Adrenal gland (tissue), 9 donors: ENCODE measurements at regions not wholly inside any gene's neighbourhood (a gene's known extent, or its start where the extent isn't known, plus 50 kb on each side); places are given as distances from the start of the nearest gene placed in this dataset.

Source experiments
- DNase-seq, 7 donors: peaks; one replicate each; pipeline ENCODE4 v3.0.0-alpha.2; 2019 to 2020
- H3K27ac ChIP-seq, 5 donors: fragments of 200-600 bp; sonication (generic) in 4 of 5; 1 replicate in 3 of 5; 2 replicates in 2 of 5; pipeline versions ENCODE4 v1.5.1 to v1.8.0; 2016 to 2020; ENCODE audit warnings: mild to moderate bottlenecking in 1 of 5
- H3K27me3 ChIP-seq: fragments of 200-600 bp; 2 replicates; pipeline ENCODE4 v1.8.0; 2021
- H3K36me3 ChIP-seq, 2 donors: fragments of 200-600 bp; replicated peaks in 1 of 2; 1 replicate in 1 of 2; 2 replicates in 1 of 2; pipeline versions ENCODE4 v1.5.1 to v1.8.0; 2018 to 2022
- H3K4me1 ChIP-seq, 2 donors: fragments of 200-600 bp; replicated peaks in 1 of 2; 1 replicate in 1 of 2; 2 replicates in 1 of 2; pipeline versions ENCODE4 v1.5.1 to v1.8.0; 2018 to 2021
- H3K4me3 ChIP-seq, 4 donors: fragments of 200-600 bp; sonication (generic) in 3 of 4; one replicate each; pipeline ENCODE4 v1.5.1; 2016 to 2018
- H3K9me3 ChIP-seq, 3 donors: fragments of 200-600 bp; sonication (generic) in 1 of 3; replicated peaks in 1 of 3; 1 replicate in 2 of 3; 2 replicates in 1 of 3; pipeline versions ENCODE4 v1.5.1 to v1.8.0; 2016 to 2021
- CTCF ChIP-seq, 6 experiments: fragments of 450-650 bp in 4 of 6; fragments of 200-600 bp in 2 of 6; sonication (generic) in 1 of 6; IDR thresholded peaks; 1 replicate in 5 of 6; 2 replicates in 1 of 6; pipeline versions ENCODE4 v1.5.1 to v1.8.0; 2016 to 2021; ENCODE audit warnings: antibody characterized with exemption in 6 of 6, mild to moderate bottlenecking in 2 of 6, moderate library complexity in 1 of 6
- POLR2A ChIP-seq, 2 donors: fragments of 450-650 bp; IDR thresholded peaks; one replicate each; pipeline ENCODE4 v1.6.1; 2017; ENCODE audit warnings: antibody characterized with exemption in 2 of 2, mild to moderate bottlenecking in 2 of 2, moderate library complexity in 1 of 2
- WGBS, 4 donors: extraction: QIAGEN DNeasy Blood & Tissue Kit in 2 of 4; methylation state at CpG; one replicate each; pipeline versions ENCODE4 v1.1.5 to v1.1.7; 2013 to 2017; 5-methylcytosine and 5-hydroxymethylcytosine counted together
- intact Hi-C, 2 donors: fragments of 100-400 bp; cut with DNase I; formaldehyde crosslinking; loops; one replicate each; pipeline versions ENCODE4 v1.14.1 to v1.15.0; 2022 to 2023
- donor health status: healthy with polysubstance abuse.
- donor health status: Bipolar disorder and iron deficiency.
- donor health status: DM: yes; HTN: yes; CAD: no.
- donor health status: DM: no; HTN: no; CAD: no.
- donor health status: DM: no; HTN: no; CAD: no.

- TF ChIP-seq POLR2A (IDR thresholded peaks at IDR 0.05) (no peak), CTCF (IDR thresholded peaks at IDR 0.05) (no peak)
- WGBS, 4 donors, result 51 to 61% (median 58%) methylated on average over 4 of the region's 4 CpGs
- H3K36me3 ChIP-seq, result no peaks in the 10 kb centered on the region
- intact Hi-C loops, result no loop called here
- H3K4me1 ChIP-seq, result no peaks in the 10 kb centered on the region
- H3K9me3 ChIP-seq, result peaks cover 0 to 5% (median 0%) of the 10 kb centered on the region in 3 donors
- no peaks in the 10 kb centered on the region for H3K27me3 ChIP-seq
- DNase-seq, result no peak
- H3K4me3 ChIP-seq, result no peak overlapping the region
- H3K27ac ChIP-seq, result no peak overlapping the region
These were observed 57.4 kb upstream of the TMPRSS15 start for GRCh38 chr21:18460979-18461378.

DNA sequence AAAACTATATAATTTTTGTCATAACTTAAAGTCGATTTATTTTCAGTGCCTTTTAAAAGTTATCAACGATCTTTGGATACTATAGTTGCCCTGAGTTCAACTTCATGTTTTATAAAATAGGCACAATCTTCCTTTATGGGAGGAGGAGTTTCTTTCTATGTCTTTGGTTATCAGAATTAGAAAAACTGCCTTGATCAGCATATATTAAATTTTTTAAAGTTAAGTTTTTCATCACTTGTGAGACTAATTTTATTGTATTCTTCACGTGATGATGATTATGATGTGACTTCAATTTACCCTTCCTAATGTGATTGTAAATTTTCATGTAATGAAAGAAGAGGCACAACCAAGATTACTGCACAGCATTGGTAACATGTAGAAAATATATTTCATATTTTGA lies 58.2 kb upstream of the TMPRSS15 start:
- H3K27me3 ChIP-seq, result no peaks in the 10 kb centered on the region
- WGBS, 4 donors, result 73 to 79% (median 79%) methylated on average over 3 of the region's 3 CpGs
- no peaks in the 10 kb centered on the region for H3K9me3 ChIP-seq
- H3K4me3 ChIP-seq, result no peak overlapping the region
- TF ChIP-seq CTCF (IDR thresholded peaks at IDR 0.05) (no peak), POLR2A (IDR thresholded peaks at IDR 0.05) (no peak)
- DNase-seq, result no peak
- no peak overlapping the region for H3K27ac ChIP-seq
- intact Hi-C loops, result no loop called here
- no peaks in the 10 kb centered on the region for H3K36me3 ChIP-seq
- H3K4me1 ChIP-seq, result no peaks in the 10 kb centered on the region

DNA sequence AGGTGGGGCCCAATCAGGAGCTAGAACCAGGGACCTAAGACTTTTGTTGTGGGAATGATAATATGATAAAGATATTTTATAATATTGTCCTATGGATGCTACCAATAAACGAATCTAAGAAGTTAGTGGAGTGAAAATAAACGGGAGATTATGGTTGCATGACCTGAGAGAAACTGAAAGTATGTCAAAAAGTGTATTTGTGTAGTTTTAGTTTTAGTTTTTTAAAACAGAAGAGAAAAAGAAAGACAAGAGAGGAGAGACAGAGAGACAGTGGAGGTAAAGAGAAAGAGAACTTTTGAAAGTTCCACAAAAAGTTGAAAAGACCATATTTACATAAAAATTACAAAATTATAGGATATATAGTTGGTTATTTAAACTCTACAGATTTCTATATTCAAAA lies 64.1 kb upstream of the TMPRSS15 start:
- TF ChIP-seq CTCF (IDR thresholded peaks at IDR 0.05) (no peak), POLR2A (IDR thresholded peaks at IDR 0.05) (no peak)
- Histone ChIP-seq H3K4me3 (no peak overlapping the region), H3K27ac (no peak overlapping the region), H3K36me3 (no peaks in the 10 kb centered on the region), H3K4me1 (no peaks in the 10 kb centered on the region), H3K27me3 (no peaks in the 10 kb centered on the region), H3K9me3 (no peaks in the 10 kb centered on the region)
- DNase-seq, result no peak
- intact Hi-C loops, result no loop called here
- WGBS, 4 donors, result 31 to 61% (median 41%) methylated on average over 2 of the region's 2 CpGs

- H3K4me3 ChIP-seq, result peak overlapping the region in 1 of 4 donors; percentile 29
- TF ChIP-seq CTCF (IDR thresholded peaks at IDR 0.05) (no peak), POLR2A (IDR thresholded peaks at IDR 0.05) (no peak)
These were observed 65.2 kb upstream of the TMPRSS15 start for GRCh38 chr21:18468790-18469189.

More at GRCh38 chr21:18468790-18469189, 65.2 kb upstream of the TMPRSS15 start:
- H3K36me3 ChIP-seq, result no peaks in the 10 kb centered on the region
- no peaks in the 10 kb centered on the region for H3K27me3 ChIP-seq
- H3K4me1 ChIP-seq, result no peaks in the 10 kb centered on the region
- intact Hi-C loops, result no loop called here
- DNase-seq, result no peak
- WGBS, 4 donors, result 51 to 61% (median 52%) methylated on average over 6 of the region's 6 CpGs
- no peak overlapping the region for H3K27ac ChIP-seq
- no peaks in the 10 kb centered on the region for H3K9me3 ChIP-seq
